HG02759 (cell line): ENCODE measurements at regions not wholly inside any gene's neighbourhood (a gene's known extent, or its start where the extent isn't known, plus 50 kb on each side); places are given as distances from the start of the nearest gene placed in this dataset.
"Not testable (repeated sequence)": the region's sequence is repeated elsewhere in the genome, so short reads cannot be mapped to it uniquely, and the experiment has no call there.

ENCODE experiments used
- ATAC-seq: cut with Tn5 transposase; IDR thresholded peaks from one replicate; pipeline ENCODE4 v1.9.1; 2021; ENCODE audit warnings: mild to moderate bottlenecking, moderate library complexity; ENCODE audit not compliant: unreplicated experiment

DNA sequence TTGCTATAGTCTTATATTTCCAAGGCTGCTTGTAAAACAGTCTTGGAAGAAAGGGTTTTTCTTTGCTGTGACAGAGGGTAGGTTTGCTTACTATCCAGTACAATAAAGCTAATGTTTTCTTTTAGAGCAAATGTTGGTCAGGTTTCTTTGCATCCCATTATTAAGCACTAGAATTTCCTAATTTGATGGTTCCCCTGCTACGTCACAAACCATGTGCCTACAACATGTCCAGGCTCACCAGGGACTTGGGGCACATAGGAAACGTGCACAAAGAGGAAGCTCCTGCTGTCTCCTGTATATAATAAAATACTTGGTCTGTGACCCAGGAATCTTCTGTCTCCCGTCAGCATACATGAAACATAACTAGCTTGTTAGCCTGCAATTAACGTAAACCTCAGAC, 486.3 kb upstream of the LRFN5 start:
- no peak for ATAC-seq

DNA sequence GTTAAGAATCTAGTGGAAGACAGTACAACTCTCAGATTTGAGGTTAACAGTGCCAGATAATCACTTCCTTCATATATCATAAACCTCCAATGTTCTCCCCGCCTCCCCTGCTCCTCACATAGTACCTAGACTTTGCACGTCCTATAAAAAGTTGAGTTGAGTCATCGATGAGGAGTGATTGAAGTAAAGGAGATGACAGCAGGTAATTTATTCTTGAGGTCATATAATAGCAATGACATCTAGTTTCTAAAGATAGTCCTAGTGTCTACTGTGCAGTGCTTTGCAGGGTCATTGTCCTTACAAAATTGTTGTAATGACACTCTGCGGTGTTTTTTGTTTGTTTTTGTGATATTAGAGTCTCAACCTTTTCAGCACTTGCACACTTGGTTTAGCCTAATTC, 510.5 kb upstream of the LRFN5 start:
- ATAC-seq = no peak

DNA sequence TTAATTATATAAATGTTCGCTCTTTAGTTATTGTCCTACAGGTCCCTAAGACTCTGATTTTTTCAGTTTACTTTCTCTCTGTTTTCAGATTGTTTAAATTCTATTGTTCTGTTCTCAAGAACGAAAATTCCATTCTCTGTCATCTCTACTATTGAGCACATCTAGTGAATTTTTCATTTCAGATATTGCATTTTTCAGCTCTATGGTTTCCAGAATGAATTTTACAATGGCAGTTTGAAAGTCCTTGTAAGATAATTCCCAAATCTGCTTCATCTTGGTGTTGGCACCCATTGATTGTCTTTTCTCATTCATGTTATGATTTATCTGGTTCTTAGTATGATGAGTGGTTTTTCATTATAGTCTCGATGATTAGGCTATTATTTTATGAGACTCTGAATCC, 519.6 kb upstream of the LRFN5 start:
- ATAC-seq = no peak

DNA sequence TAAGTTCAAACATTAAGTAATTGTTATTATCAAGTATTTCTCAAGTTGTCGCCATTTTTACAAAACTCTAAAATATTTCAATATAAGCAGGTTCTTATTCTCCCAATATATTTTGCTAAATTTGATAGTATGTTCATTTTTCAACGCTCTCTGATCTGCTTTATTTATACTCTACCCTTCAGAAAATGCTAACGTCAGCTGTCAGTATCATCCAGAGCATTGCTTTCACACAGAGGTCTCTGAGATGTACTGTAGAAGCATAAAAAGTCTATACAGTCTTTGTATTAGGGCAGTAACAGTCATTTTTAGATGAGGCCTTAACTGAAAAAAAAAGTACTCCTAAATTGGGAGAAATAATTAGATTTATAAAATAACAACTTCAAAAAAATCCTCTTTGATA, 533.1 kb upstream of the LRFN5 start:
- no peak for ATAC-seq

DNA sequence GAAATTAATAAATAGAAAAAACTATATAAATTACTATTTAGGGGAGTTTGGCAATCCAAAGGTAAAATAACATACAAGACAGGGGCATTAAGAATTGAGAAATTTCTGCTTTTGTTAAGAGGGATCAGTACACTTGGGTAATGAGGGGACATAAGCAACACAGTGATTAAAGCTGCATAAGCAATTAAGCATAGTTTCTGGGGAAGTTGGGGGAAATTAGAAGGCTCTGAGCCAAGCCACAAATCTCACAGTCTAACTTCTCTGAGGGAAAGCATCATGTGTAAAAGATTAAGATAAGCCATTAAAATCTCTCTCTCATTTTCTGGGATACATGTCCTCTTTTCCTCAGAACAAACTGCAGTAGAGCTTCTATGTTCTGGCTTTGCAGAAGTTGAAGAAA, 533.9 kb upstream of the LRFN5 start:
- no peak for ATAC-seq

DNA sequence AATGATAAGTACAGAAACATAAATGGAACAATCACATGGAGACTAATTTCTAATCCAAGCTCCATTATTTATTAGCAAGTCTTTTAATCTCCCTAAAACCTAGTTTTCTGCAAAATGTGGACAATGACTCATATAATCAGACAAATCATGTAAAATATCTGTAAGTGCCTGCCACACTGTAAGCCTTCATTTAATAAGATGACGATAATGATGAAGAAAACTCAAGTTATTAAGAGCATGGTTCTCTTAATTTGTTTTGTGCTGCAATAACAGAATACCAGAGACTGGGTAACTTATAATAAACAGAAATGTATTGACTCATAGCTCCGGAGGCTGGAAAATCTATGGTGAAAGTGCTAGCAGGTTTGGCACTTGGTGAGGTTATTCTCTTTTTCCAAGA, 535.3 kb upstream of the LRFN5 start:
- no peak for ATAC-seq

DNA sequence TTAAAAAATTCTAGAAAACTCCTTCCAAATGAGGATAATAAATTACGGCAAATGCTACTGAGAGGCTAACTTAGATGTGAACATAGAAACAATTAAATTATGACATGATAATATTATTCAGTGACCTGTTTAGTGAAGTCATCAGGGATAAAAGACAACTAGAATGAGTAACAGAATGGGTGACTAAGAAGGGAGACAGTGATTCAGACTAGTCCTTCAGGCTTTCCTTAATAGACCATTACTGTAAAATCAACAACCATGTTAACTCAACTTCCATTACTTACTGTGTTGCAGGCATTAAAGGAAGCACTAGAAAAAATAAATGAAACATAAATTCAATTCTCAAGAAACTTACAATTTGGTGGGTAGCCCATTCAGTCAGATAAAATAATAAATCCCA, 543.9 kb upstream of the LRFN5 start:
- no peak for ATAC-seq

DNA sequence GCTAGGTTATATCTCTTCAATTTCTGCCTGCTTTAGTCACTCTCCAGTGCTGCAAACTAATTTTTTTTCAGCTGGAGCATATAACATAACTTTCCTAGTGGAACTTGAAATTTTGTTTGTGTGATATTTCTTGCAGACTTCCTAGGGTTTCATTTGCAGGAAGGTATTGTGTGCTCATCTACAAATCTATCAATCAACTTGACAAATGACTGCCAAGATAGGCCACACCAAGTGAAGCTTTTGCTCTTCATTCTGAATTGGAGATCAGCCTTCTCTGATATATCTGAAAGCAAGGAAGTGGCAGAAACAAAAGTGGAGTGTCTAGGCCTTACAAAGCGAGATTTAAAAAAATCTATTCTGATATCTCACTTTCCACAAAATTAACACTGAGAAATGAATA, 551.1 kb upstream of the LRFN5 start:
- ATAC-seq = no peak

DNA sequence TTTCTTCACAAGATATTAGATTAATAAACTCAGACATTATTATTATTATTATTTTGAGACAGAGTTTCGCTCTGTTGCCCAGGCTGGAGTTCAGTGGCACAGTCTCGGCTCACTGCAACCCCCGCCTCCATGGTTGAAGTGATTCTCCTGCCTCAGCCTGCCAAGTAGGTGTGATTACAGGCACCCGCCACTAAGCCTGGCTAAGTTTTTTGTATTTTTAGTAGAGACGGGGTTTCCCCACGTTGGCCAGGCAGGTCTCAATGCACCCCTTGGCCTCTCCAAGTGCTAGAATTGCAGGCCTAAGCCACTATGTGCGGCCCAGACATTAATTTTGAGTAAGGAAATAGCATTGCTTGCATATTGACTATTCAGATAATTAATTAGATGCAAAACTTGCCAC, 554.9 kb upstream of the LRFN5 start:
- no peak for ATAC-seq

DNA sequence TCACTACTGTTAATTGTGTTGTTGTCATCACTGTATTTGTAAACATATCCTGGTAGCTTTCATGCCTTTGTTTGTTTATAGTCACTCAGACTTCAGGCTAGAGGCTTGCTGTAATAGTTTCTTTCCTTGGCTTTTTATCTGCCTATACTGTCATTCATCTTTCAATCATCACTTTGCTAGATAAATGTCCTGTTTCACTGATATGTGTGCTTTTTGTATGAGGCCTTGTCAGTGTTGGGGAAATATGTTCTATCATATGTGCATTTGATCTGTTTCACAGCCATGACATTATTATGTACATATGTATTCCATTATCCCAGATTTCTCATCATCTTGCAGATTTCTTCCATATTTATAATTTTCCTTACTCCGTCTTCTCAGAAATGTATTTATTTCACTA, 558.9 kb upstream of the LRFN5 start:
- ATAC-seq = no peak

DNA sequence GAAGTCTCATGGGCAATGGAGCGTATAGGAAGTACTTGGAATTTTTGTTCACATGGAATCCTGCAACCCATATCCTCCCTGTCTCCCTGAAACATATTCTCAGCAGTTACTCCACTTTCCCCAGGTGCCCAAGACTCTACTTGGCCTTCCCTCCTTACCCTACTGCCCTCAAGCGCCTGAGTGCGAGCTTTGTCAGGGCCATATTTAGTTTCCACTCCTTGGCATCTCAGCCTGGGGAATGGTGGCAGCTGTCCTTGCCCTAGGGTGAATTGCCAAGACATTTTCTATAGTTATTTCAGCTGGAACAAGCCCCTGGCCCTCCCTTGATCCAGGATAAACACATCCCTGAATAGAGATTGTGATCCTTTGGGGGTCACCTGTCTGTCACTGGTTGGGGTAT, 569.3 kb upstream of the LRFN5 start:
- no peak for ATAC-seq

DNA sequence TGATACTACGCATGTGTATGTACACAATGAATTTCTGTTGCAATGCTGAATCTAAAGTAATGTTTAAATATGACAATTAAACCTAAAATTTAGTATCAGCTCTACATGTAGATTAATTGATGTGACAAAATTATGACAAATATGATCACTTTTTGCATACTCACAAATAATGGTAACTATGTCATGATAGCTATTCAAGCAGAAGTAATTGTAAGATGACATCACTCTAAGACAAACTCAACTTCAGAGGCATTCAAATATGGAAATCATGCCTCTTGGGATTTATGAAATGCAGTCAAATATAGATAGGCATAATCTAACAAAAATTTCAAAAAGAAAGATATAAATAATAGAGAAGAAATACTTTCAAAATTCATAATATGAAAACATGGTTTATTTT, 571.7 kb upstream of the LRFN5 start:
- no peak for ATAC-seq

DNA sequence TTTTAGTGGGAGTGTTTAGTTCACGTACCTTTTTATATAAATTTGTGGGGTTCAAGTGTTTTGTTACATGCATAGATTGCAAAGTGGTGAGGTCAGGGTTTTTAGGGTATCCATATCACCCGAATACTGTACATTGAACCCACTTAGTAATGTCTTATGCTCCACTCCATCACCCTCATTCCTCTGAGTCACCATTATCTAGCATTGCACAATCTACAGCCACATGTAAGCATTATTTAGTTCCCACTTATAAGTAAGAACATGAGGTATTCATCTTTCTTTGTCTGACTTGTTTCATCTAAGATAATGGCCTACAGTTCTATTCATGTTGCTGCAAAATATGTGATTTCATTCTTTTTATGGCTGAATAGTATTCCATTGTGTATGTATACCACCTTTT, 583.7 kb upstream of the LRFN5 start:
- ATAC-seq = no peak

DNA sequence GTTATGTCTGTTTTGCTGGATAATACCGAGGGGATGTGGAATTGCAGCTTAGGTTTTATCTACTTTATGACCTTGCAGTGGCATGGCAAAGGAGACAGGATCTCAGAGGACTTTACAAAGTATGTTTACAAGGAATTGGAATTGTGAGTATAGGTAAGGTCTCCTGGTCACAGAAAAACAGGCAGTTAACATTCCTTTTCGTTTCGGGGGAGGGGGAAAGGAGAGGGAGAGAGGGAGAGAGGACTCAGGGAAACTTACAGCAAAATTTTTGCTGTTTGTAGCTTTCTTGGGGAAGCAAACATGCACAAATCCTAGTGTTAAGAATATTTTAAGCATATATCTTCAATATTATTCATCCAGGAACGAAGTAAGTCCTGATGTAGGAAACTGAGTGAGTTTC, 590.5 kb upstream of the LRFN5 start:
- no peak for ATAC-seq

DNA sequence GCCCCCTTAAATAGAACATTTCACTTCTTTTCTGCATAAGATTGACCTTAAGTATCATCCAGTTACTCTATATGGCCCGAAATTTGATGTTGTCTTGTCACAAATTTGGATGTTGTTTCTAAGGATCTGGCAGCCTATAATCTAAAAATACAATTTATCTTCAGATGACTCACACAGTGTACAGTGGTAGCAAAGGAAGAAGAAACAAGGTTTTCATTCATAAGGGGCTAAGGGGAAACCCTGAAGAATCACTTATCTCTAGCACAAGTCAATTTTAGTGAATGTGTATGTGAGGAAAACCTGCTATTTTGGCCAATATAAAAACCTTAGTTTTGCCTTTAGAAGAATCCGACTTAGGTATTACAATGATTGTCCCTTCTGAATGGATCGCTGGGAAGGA, 606.3 kb upstream of the LRFN5 start:
- no peak for ATAC-seq

DNA sequence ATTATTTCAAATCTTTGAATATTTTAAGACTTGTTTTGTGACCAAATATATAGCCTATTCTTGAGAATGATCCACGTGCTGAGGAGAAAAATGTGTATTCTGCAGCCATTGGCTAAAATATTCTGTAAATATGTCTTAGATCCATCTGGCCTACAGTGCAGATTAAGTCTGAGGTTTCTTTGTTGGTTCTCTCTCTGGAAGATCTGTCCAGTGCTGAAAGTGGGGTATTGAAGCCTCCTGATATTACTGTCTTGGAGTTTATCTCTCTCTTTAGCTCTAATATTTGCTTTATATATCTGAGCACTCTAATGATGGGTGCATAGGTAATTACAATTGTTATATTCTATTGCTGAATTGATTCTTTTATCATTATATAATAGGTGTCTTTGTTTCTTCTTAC, 617.4 kb upstream of the LRFN5 start:
- no peak for ATAC-seq

DNA sequence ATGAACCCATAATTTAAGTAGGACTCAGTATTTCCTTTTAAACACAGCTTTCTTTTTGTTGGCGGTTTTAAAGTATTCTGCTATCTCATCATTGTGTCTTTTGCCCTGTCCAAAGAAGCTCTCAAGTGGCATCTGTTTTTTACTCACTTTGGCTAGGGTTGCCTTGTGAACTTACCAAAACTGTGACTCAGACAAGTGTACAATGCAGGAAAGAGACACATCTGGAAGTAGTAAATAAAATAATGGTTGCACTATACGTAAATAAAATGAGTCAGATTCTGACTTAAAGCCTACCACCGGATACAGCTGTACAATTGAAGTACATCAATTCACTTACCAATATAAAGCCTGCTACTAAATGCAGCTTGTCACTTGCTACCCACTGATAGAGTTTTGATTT, 619.2 kb upstream of the LRFN5 start:
- ATAC-seq = no peak

DNA sequence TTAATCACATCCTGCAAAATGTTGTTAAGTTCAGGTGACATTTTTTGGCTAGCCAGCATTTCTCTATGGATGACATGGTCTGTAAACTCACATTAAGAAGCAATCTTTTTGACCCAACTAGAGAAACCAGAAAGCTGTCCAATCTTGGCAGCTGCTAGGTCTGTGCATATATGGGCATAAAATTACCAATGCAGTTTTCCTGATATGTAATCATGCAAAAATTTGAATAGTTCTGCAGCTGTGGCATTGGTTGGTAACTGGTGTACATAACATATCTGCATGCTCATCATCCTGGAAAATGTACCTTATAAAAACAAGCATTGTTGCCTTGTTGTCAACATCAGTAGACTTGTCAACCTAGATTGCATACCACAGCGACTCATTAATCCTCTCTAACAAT, 620.0 kb upstream of the LRFN5 start:
- no peak for ATAC-seq

DNA sequence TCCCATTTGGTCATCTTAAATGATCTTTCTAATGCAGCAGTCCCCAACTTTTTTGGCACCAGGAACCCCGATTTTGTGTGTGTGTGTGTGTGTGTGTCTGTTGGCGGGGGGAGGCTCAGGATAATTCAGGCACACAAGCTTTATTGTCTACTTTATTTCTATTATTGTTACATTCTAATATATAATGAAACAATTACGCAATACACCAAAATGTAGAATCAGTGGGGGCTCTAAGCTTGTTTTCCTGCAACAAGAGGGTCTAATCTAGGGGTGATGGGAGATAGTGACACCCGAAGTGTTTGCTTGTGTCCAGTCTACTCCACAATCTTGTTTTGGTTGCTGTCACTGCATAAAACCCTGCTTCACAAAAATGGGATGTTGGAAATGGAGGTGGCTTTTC, 621.1 kb upstream of the LRFN5 start:
- no peak for ATAC-seq

DNA sequence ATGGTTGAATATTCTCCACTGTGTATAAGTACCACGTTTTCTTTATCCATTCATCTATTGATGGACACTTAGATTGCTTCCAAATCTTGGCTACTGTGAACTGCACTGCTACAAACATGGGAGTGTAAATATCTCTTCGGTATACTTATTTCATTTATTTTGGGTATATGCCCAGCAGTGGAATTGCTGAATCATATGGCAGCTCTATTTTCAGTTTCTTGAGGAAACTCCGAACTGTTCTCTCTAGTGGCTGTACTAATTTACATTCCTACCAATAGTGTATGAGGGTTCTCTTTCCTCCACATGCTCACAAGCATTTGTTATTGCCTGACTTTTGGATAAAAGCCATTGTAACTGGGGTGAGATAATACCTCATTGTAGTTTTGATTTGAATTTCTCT, 623.1 kb upstream of the LRFN5 start:
- no peak for ATAC-seq

DNA sequence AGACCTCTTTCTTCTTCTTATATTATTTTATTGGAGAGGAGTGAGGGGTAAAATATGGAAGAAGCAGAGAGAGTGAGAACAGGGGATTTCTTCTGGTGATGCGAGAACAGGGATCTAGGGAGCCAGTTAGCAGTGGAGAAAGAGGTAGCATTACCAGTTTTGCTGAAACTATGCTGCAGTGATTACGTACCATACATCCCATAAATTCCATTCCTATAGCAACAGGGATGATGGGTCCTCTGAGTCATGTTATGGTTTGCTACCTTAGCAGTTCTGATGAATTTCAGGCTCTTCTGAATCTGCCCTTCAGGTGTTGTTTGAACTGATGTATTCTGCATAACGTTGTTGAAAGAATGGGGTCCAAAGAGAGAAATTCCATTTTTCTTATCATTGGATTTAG, 625.4 kb upstream of the LRFN5 start:
- ATAC-seq = no peak

DNA sequence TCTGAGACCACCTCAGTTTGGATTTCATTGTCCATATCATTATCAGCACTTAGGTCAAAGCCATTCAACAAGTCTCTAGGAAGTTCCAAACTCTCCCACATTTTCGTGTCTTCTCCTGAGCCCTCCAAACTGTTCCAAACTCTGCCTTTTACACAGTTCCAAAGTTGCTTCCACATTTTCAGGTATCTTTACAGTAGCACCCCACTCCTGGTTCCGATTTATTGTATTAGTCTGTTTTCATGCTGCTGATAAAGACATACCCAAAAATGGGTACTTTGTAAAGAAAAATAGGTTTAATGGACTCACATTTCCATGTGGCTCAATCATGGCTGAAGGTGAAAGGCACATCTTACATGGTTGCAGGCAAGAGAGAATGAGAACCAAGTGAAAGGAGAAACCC, 646.4 kb upstream of the LRFN5 start:
- not testable (repeated sequence) for ATAC-seq

DNA sequence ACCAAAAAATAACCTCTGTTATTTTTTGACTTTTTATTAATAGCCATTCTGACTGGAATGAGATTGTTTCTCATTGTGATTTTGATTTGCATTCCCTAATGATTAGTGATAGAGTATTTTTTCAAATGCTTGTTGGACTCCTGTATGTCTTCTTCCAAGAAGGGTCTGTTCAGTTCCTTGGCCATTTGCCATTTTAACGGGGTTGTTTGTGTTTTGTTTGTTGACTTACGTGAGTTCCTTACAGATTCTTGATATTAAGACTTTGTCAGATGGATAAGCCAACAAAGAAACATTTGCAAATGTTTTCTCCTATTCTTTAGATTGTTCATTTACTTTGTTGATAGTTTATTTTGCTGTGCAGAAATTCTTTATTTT, 651.6 kb upstream of the LRFN5 start:
- ATAC-seq = no peak

DNA sequence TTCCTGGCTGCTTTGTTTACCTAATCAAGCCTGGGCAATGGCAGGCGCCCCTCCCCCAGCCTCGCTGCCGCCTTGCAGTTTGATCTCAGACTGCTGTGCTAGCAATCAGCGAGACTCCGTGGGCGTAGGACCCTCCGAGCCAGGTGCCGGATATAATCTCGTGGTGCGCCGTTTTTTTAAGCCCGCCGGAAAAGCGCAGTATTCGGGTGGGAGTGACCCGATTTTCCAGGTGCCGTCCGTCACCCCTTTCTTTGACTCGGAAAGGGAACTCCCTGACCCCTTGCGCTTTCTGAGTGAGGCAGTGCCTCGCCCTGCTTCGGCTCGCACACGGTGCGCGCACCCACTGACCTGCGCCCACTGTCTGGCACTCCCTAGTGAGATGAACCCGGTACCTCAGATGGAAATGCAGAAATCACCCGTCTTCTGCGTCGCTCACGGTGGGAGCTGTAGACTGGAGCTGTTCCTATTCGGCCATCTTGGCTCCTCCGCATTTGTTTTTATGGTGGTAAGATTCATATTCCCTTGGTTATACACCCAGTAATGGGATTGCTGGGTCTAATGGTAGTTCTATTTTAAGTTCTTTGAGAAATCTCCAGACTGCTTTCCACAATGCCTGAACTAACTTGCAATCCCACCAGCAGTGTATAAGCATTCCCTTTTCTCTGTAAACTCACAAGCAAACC, 652.1 kb upstream of the LRFN5 start:
- ATAC-seq = not testable (repeated sequence)
